Left lung (tissue), 4 donors: ENCODE measurements at regions not wholly inside any gene's neighbourhood (a gene's known extent, or its start where the extent isn't known, plus 50 kb on each side); places are given as distances from the start of the nearest gene placed in this dataset.

Source experiments
- ATAC-seq: fragments of 200-7000 bp; cut with Tn5 transposase; one replicate; pipeline ENCODE4 v1.9.1; 2020; ENCODE audit warnings: moderate library complexity
- DNase-seq, 4 donors: peaks; one replicate each; pipeline ENCODE4 v3.0.0-alpha.2; 2013 to 2020
- H3K27ac ChIP-seq, 2 donors: fragments of 200-600 bp; sonication (generic) in 1 of 2; one replicate each; pipeline versions ENCODE4 v1.5.0 to v1.8.0; 2020 to 2021
- H3K27me3 ChIP-seq, 2 donors: fragments of 200-600 bp; sonication (generic) in 1 of 2; one replicate each; pipeline versions ENCODE4 v1.5.0 to v1.8.0; 2020 to 2021
- H3K36me3 ChIP-seq, 2 donors: fragments of 200-600 bp; sonication (generic) in 1 of 2; one replicate each; pipeline versions ENCODE4 v1.5.0 to v1.8.0; 2020 to 2021
- H3K4me1 ChIP-seq, 2 donors: fragments of 200-600 bp; one replicate each; pipeline ENCODE4 v1.8.0; 2021
- H3K4me3 ChIP-seq, 2 donors: fragments of 200-600 bp; sonication (generic) in 1 of 2; one replicate each; pipeline versions ENCODE4 v1.5.0 to v1.8.0; 2020 to 2021; ENCODE audit warnings: mild to moderate bottlenecking in 1 of 2
- H3K9me3 ChIP-seq, 2 donors: fragments of 200-600 bp; sonication (generic) in 1 of 2; one replicate each; pipeline versions ENCODE4 v1.5.0 to v1.8.0; 2020 to 2021
- intact Hi-C, 2 donors: fragments of 100-400 bp; cut with DNase I; formaldehyde crosslinking; loops; one replicate each; pipeline versions ENCODE4 v1.11.2 to v1.14.2; 2022
- TF ChIP-seq, protein P1 (sequence below), 2 donors: fragments of 200-600 bp; sonication (generic) in 1 of 2; IDR thresholded peaks; one replicate each; pipeline versions ENCODE4 v1.5.0 to v1.8.0; 2021; ENCODE audit warnings: antibody characterized with exemption in 2 of 2
- donor health status: DM: no; HTN: yes; CAD: no.
- donor health status: DM: no; HTN: no; CAD: no.

- H3K27ac ChIP-seq: no peak overlapping the region
- no peaks in the 10 kb centered on the region for H3K36me3 ChIP-seq
- DNase-seq (no peak), ATAC-seq (no peak)
- intact Hi-C loops: no loop called here
- H3K9me3 ChIP-seq: no peaks in the 10 kb centered on the region
- H3K4me3 ChIP-seq: no peak overlapping the region
- peaks cover 0 to 35% of the 10 kb centered on the region in 2 donors for H3K4me1 ChIP-seq
- TF ChIP-seq, protein P1, sequence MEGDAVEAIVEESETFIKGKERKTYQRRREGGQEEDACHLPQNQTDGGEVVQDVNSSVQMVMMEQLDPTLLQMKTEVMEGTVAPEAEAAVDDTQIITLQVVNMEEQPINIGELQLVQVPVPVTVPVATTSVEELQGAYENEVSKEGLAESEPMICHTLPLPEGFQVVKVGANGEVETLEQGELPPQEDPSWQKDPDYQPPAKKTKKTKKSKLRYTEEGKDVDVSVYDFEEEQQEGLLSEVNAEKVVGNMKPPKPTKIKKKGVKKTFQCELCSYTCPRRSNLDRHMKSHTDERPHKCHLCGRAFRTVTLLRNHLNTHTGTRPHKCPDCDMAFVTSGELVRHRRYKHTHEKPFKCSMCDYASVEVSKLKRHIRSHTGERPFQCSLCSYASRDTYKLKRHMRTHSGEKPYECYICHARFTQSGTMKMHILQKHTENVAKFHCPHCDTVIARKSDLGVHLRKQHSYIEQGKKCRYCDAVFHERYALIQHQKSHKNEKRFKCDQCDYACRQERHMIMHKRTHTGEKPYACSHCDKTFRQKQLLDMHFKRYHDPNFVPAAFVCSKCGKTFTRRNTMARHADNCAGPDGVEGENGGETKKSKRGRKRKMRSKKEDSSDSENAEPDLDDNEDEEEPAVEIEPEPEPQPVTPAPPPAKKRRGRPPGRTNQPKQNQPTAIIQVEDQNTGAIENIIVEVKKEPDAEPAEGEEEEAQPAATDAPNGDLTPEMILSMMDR (IDR thresholded peaks at IDR 0.05): no peak
- H3K27me3 ChIP-seq: no peaks in the 10 kb centered on the region
These were observed 154.2 kb downstream of the ESM1 start for GRCh38 chr5:54831233-54831632.

DNA sequence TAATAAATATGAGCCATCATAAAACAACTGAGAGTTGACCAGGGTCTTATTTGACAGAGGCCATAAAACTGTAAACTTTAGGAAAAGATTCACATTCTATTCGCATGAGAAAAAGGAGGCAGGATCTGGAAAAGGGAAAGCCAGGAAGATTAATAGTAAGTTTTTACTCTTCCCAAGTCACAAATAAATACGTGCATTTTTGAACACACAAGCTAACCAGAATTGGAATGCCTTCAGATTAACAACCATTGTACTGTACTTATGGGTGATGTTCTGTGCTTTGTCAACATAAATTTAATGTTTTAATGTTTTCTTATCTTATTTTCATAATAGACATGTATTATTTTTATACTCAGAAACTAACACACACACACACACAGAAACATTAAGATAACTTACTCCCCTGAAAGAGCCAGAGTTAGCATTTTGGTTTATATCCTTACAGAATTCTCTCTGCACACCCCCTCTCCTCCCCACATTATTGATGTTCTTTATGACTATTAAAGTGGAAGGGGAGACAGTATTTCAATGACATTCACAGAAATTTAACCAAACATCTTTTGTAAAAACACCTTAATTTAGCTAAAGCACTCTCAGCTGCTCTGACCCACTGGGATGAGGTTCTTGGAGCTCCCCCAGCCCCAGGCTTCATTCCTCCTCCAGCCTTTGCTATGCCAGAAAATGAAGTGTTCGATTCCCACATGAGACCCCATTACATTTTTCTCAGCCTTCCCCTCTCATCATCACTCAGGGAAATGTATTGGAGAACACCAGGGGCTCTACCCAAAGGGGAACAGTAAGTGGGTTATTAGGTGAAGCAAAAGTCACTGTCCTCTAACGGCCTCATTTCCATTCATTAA lies 155.5 kb downstream of the ESM1 start:
- no peaks in the 10 kb centered on the region for H3K27me3 ChIP-seq
- no peak overlapping the region for H3K4me3 ChIP-seq
- no peak overlapping the region for H3K27ac ChIP-seq
- H3K4me1 ChIP-seq: peaks cover 0 to 22% of the 10 kb centered on the region in 2 donors
- no peaks in the 10 kb centered on the region for H3K36me3 ChIP-seq
- DNase-seq (no peak), ATAC-seq (no peak)
- TF ChIP-seq, protein P1 (IDR thresholded peaks at IDR 0.05): no peak
- no peaks in the 10 kb centered on the region for H3K9me3 ChIP-seq
- intact Hi-C loops: no loop called here

DNA sequence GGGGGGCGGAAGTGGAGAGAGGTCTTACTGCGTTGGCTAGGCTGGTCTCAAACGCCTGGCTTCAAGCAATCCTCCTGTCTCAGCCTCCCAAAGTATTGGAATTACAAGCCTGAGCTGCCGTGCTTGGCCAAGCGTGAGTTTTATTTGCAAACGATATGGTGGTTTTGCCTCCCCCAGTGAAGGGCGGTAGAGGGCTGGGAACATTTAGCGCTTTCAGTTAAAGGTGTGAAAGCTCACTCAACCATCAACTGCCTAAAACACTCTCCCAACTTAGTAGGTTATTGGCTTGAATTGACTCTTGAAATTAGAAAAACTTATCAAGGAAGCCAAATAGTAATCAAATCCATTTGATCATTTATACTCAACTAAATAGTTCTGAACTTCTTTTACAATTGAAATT lies 156.3 kb downstream of the ESM1 start:
- no peak for ATAC-seq

GRCh38 chr5:54828151-54828550 lies 157.2 kb downstream of the ESM1 start:
- Histone ChIP-seq H3K27me3 (no peaks in the 10 kb centered on the region), H3K27ac (no peak overlapping the region), H3K9me3 (no peaks in the 10 kb centered on the region), H3K36me3 (no peaks in the 10 kb centered on the region), H3K4me3 (no peak overlapping the region), H3K4me1 (peaks cover 0 to 6% of the 10 kb centered on the region in 2 donors)
- DNase-seq (no peak), ATAC-seq (no peak)
- intact Hi-C loops: no loop called here
- TF ChIP-seq, protein P1 (IDR thresholded peaks at IDR 0.05): no peak

More for the DNA sequence above, 156.3 kb downstream of the ESM1 start:
- TF ChIP-seq, protein P1 (IDR thresholded peaks at IDR 0.05): no peak
- Histone ChIP-seq H3K9me3 (no peaks in the 10 kb centered on the region), H3K27ac (no peak overlapping the region), H3K4me3 (no peak overlapping the region), H3K27me3 (no peaks in the 10 kb centered on the region), H3K4me1 (peaks cover 0 to 15% of the 10 kb centered on the region in 2 donors), H3K36me3 (no peaks in the 10 kb centered on the region)
- no peak for DNase-seq
- intact Hi-C loops: no loop called here

DNA sequence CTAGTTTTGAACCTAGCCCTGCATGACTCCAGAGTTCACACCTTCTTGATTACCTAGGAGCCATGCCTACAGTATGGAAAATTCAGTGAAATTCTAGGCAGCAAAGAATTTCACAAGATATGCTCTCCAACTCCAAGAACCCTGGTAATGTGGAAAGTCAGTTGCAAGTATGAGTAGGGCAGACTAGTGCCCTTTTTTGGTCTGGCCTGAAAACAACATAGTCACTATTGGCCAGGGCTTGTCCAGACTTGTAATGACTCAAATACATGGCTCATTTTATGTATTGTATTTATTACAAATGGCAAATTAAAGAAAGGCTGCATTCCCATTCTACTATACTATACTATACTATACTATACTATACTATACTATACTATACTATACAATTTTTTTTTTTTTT lies 160.4 kb downstream of the ESM1 start:
- DNase-seq (no peak), ATAC-seq (peak; percentile 21)
- Histone ChIP-seq H3K36me3 (no peaks in the 10 kb centered on the region), H3K9me3 (no peaks in the 10 kb centered on the region), H3K4me1 (no peaks in the 10 kb centered on the region), H3K4me3 (no peak overlapping the region), H3K27ac (no peak overlapping the region), H3K27me3 (no peaks in the 10 kb centered on the region)
- intact Hi-C loops: no loop called here
- TF ChIP-seq, protein P1 (IDR thresholded peaks at IDR 0.05): no peak
